H1 (cell line): ENCODE measurements at regions not wholly inside any gene's neighbourhood (a gene's known extent, or its start where the extent isn't known, plus 50 kb on each side); places are given as distances from the start of the nearest gene placed in this dataset.

Experiments used
- CREB1 ChIP-seq: IDR thresholded peaks from 2 replicates; pipeline ENCODE4 v1.6.1; 2012; ENCODE audit warnings: inconsistent platforms
- EP300 ChIP-seq, 2 experiments: IDR thresholded peaks; 1 replicate in 1 of 2; 2 replicates in 1 of 2; pipeline ENCODE4 v1.6.1; 2011 to 2012; ENCODE audit warnings: low read depth in 2 of 2, low read length in 2 of 2, mild to moderate bottlenecking in 2 of 2, borderline replicate concordance in 1 of 2, inconsistent platforms in 1 of 2, moderate library complexity in 1 of 2
- EZH2 ChIP-seq: fragments of 200-600 bp; sonication (generic); IDR thresholded peaks from 2 replicates; pipeline ENCODE4 v1.7.1; 2012; ENCODE audit warnings: low read depth, mild to moderate bottlenecking, moderate library complexity, low read length, inconsistent platforms; ENCODE audit not compliant: severe bottlenecking
- JUND ChIP-seq: IDR thresholded peaks from 2 replicates; pipeline ENCODE4 v1.6.1; 2011; ENCODE audit warnings: mild to moderate bottlenecking, improper control_type of control experiment, low read length
- KDM4A ChIP-seq: IDR thresholded peaks from one replicate; pipeline ENCODE4 v1.7.1; 2012; ENCODE audit warnings: low read depth, mild to moderate bottlenecking, moderate library complexity, low read length, inconsistent platforms; ENCODE audit not compliant: severe bottlenecking
- POLR2A ChIP-seq, 2 experiments: IDR thresholded peaks; 1 replicate in 1 of 2; 2 replicates in 1 of 2; pipeline ENCODE4 v1.6.1; 2011; ENCODE audit warnings: low read depth in 2 of 2, low read length in 2 of 2, mild to moderate bottlenecking in 2 of 2; ENCODE audit errors: control extremely low read depth in 1 of 2
- POLR2AphosphoS5 ChIP-seq: IDR thresholded peaks from 2 replicates; pipeline ENCODE4 v1.6.1; 2011; ENCODE audit warnings: low read depth, low read length
- TEAD4 ChIP-seq: IDR thresholded peaks from 2 replicates; pipeline ENCODE4 v1.6.1; 2012; ENCODE audit warnings: low read depth, low read length, inconsistent platforms, mixed read lengths
- TF ChIP-seq, protein P1 (sequence below): IDR thresholded peaks from 2 replicates; pipeline ENCODE4 v1.6.1; 2012; ENCODE audit warnings: inconsistent platforms

GRCh38 chr12:4112734-4113325 lies 160.7 kb upstream of the CCND2 start (continued):
- TF ChIP-seq KDM4A: no peak
- no peak for TF ChIP-seq POLR2AphosphoS5
- no peak for TF ChIP-seq JUND
- no peak for TF ChIP-seq CREB1
- TF ChIP-seq EZH2: no peak
- TF ChIP-seq, protein P1, sequence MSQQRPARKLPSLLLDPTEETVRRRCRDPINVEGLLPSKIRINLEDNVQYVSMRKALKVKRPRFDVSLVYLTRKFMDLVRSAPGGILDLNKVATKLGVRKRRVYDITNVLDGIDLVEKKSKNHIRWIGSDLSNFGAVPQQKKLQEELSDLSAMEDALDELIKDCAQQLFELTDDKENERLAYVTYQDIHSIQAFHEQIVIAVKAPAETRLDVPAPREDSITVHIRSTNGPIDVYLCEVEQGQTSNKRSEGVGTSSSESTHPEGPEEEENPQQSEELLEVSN: no peak
- no peak for TF ChIP-seq POLR2A (IDR thresholded peaks at IDR 0.05; ENCODE audit: control extremely low read depth in 1 of 2, low read depth in 2 of 2, low read length in 2 of 2)
- no peak for TF ChIP-seq TEAD4
- no peak for TF ChIP-seq EP300 (IDR thresholded peaks at IDR 0.05; ENCODE audit: borderline replicate concordance in 1 of 2, low read depth in 2 of 2, low read length in 2 of 2)
